Mesothelial cell of epicardium (in vitro differentiated cells): ENCODE measurements at regions not wholly inside any gene's neighbourhood (a gene's known extent, or its start where the extent isn't known, plus 50 kb on each side); places are given as distances from the start of the nearest gene placed in this dataset.

Experiments
- DNase-seq, 2 experiments: peaks; one replicate each; pipeline ENCODE4 v3.0.0; 2021; ENCODE audit warnings: low spot score in 2 of 2; ENCODE audit not compliant: unreplicated experiment in 2 of 2
- H3K27ac Mint-ChIP-seq: 2 replicates; pipeline ENCODE4 v1.8.0; 2021; ENCODE audit warnings: mixed read lengths
- H3K27me3 Mint-ChIP-seq: 2 replicates; pipeline ENCODE4 v1.8.0; 2021; ENCODE audit warnings: low read depth, mixed read lengths
- H3K36me3 Mint-ChIP-seq: 2 replicates; pipeline ENCODE4 v1.8.0; 2021; ENCODE audit warnings: mixed read lengths
- H3K4me1 Mint-ChIP-seq: 2 replicates; pipeline ENCODE4 v1.8.0; 2021; ENCODE audit warnings: mixed read lengths
- H3K4me3 Mint-ChIP-seq: 2 replicates; pipeline ENCODE4 v1.8.0; 2021; ENCODE audit warnings: mild to moderate bottlenecking, moderate library complexity, mixed read lengths
- H3K9me3 Mint-ChIP-seq: 2 replicates; pipeline ENCODE4 v1.8.0; 2021; ENCODE audit warnings: mixed read lengths
- TF ChIP-seq, protein P1 (sequence below): fragments of 200-600 bp; sonication (generic); IDR thresholded peaks from one replicate; pipeline ENCODE4 v1.5.0; 2021; ENCODE audit warnings: antibody characterized with exemption; ENCODE audit not compliant: unreplicated experiment

DNA sequence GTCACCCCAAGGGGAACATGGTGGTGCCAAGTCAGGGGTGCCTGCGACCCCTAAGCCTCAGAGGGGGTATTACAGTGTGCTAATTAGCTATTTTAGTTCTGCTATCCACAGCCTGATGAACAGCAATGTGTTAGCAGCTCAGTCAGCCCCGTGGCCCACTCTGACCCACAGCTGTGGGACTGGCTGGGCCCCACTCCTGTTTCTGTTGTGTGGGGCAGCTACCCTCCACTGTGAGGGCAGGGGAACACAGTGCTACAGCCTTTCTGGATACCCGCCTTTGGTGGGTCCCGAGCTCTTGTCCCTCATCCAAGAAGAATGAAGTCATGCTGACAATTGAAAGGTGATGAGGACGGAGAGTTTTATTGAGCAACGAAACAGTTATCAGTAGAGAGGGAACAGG is 152.5 kb upstream of the GGTLC1 start:
- H3K27me3 Mint-ChIP-seq: no peaks in the 10 kb centered on the region
- H3K4me3 Mint-ChIP-seq: no peak overlapping the region
- TF ChIP-seq, protein P1, sequence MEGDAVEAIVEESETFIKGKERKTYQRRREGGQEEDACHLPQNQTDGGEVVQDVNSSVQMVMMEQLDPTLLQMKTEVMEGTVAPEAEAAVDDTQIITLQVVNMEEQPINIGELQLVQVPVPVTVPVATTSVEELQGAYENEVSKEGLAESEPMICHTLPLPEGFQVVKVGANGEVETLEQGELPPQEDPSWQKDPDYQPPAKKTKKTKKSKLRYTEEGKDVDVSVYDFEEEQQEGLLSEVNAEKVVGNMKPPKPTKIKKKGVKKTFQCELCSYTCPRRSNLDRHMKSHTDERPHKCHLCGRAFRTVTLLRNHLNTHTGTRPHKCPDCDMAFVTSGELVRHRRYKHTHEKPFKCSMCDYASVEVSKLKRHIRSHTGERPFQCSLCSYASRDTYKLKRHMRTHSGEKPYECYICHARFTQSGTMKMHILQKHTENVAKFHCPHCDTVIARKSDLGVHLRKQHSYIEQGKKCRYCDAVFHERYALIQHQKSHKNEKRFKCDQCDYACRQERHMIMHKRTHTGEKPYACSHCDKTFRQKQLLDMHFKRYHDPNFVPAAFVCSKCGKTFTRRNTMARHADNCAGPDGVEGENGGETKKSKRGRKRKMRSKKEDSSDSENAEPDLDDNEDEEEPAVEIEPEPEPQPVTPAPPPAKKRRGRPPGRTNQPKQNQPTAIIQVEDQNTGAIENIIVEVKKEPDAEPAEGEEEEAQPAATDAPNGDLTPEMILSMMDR: no peak
- H3K4me1 Mint-ChIP-seq: peaks cover 1% of the 10 kb centered on the region
- H3K9me3 Mint-ChIP-seq: no peaks in the 10 kb centered on the region
- no peak for DNase-seq
- no peaks in the 10 kb centered on the region for H3K36me3 Mint-ChIP-seq
- no peak overlapping the region for H3K27ac Mint-ChIP-seq

DNA sequence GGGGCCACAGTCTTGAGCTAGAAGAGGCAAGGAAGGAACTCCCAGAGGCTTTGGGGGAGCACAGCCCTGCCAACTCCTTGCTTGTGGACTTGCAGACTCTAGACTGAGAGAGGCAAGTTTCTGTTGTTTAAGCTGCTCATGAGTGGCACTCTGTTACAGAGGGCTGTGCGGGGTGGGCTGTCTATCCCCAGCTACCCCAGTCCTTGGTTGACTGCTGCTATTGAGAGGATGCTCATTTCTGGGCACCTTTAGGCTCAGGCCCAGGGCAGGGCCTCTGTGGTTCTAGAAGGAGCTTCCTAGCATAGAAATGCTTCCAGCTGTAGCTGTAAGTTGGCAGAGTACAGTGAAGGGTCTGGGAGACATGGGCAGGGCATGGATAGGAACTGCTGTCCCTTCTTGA is 151.3 kb upstream of the GGTLC1 start:
- H3K4me3 Mint-ChIP-seq: no peak overlapping the region
- peaks cover 1% of the 10 kb centered on the region for H3K4me1 Mint-ChIP-seq
- no peaks in the 10 kb centered on the region for H3K27me3 Mint-ChIP-seq
- H3K27ac Mint-ChIP-seq: no peak overlapping the region
- TF ChIP-seq, protein P1: no peak
- DNase-seq: no peak
- no peaks in the 10 kb centered on the region for H3K36me3 Mint-ChIP-seq
- no peaks in the 10 kb centered on the region for H3K9me3 Mint-ChIP-seq

DNA sequence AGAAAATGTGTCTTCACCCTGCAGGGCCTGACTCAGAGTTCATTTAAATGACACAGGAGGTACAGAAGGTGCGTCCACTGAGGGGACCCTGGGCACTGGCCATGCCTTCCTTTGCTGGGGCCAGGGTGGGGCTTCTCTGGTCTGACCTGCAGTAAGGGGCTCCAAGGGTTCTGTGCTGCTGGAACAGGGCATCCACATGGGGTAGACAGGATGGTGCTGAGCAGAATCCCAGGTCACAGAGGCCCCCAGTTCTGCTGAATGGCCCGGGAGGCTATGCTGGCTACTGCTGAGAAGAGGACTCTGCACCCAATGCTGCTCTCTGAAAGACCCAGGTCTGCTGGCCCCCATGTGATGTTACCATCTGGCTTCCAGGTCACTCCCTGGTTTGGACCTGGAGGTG is 150.4 kb upstream of the GGTLC1 start:
- H3K4me1 Mint-ChIP-seq: peaks cover 8% of the 10 kb centered on the region
- TF ChIP-seq, protein P1: no peak
- no peaks in the 10 kb centered on the region for H3K36me3 Mint-ChIP-seq
- no peaks in the 10 kb centered on the region for H3K27me3 Mint-ChIP-seq
- H3K4me3 Mint-ChIP-seq: no peak overlapping the region
- no peak overlapping the region for H3K27ac Mint-ChIP-seq
- no peak for DNase-seq
- H3K9me3 Mint-ChIP-seq: no peaks in the 10 kb centered on the region

DNA sequence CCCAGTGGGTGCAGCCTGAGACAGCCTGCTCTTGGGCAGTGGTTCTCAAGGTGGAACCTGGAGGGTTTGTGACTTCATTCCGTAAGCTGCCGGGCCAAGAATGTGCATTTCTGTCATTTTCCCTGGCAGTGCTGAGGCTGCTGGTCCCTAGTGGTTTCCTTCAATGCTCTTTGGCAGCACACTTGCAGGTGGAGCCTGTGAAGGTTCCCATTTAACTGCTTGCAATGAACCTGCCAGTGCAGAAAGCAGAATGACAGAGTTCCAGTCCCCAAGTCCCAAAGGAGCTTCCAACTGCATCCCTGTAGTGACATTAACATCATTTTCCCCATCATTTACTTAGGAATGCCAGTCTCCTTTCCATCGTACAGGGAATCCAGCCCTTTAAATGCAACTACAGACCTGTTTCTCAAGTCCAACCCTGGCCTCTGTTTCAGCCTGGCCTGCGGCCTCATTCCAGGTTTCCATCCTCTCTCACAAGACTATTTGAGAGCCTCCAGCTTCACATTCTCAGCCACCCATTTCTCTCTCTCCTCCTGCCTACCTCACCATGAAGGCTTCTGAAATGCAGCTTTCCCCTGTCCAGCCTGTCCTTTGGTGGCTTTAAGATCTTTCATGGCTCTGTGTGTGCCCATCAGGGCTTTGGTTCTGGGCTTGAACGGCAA is 149.7 kb upstream of the GGTLC1 start:
- peaks cover 10% of the 10 kb centered on the region for H3K4me1 Mint-ChIP-seq
- H3K36me3 Mint-ChIP-seq: no peaks in the 10 kb centered on the region
- no peak for DNase-seq
- H3K27ac Mint-ChIP-seq: no peak overlapping the region
- no peak overlapping the region for H3K4me3 Mint-ChIP-seq
- no peaks in the 10 kb centered on the region for H3K27me3 Mint-ChIP-seq
- H3K9me3 Mint-ChIP-seq: no peaks in the 10 kb centered on the region
- TF ChIP-seq, protein P1: no peak

DNA sequence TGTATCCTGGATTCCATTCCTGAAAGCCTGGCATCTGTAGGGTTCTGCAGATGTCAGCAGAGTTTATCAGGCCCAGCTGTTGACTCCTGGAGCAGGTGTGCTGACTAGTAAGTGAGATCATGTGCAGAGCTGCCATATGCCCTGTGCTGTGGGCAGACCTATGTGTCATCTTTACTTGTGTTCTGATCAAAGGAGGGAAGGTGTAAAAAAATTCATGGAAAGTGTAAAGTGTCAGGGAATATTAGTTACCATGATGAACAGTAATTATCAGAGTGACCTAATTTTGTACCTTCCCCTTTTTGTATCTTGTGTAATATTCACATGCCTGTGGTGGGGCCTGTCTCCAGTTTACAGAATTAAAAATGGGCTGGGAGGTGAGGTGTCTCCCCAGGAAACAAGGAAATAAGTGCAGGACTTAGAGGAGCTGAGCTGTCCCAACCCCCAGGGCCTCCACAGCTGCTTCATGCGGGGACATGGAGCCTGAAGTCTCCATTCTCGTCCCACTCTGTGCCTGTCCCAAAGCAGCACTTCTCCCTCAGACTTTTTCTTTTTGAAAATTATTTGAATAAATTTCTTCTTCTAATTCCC is 148.2 kb upstream of the GGTLC1 start:
- no peak overlapping the region for H3K27ac Mint-ChIP-seq
- no peak for DNase-seq
- TF ChIP-seq, protein P1: no peak
- H3K36me3 Mint-ChIP-seq: no peaks in the 10 kb centered on the region
- peaks cover 6% of the 10 kb centered on the region for H3K9me3 Mint-ChIP-seq
- no peak overlapping the region for H3K4me3 Mint-ChIP-seq
- peaks cover 25% of the 10 kb centered on the region for H3K4me1 Mint-ChIP-seq
- H3K27me3 Mint-ChIP-seq: no peaks in the 10 kb centered on the region
